ENCODE measurements at regions not wholly inside any gene's neighbourhood (a gene's known extent, or its start where the extent isn't known, plus 50 kb on each side); places are given as distances from the start of the nearest gene placed in this dataset.
A peak's percentile ranks its signal among the peaks of the same experiment; 100 is the strongest.
"Not testable (repeated sequence)": the region's sequence is repeated elsewhere in the genome, so short reads cannot be mapped to it uniquely, and the experiment has no call there.

GRCh38 chr10:46104071-46104585, 58.1 kb upstream of the MSMB start:
- Mint-ChIP-seq H3K4me1 (peaks cover 19% of the 10 kb centered on the region), H3K36me3 (ENCODE audit: low read depth) (no peaks in the 10 kb centered on the region), H3K27me3 (ENCODE audit: insufficient read depth) (peaks cover 22% of the 10 kb centered on the region), H3K27ac (no peak overlapping the region), H3K9me3 (no peaks in the 10 kb centered on the region), H3K4me3 (no peak overlapping the region)
- Histone ChIP-seq H3K9me3 (ENCODE audit: control insufficient read depth, low read length) (no peaks in the 10 kb centered on the region), H3K27ac (ENCODE audit: low read depth, low read length) (no peak overlapping the region), H3K36me3 (ENCODE audit: control insufficient read depth, insufficient read depth, low read length) (no peaks in the 10 kb centered on the region), H3K4me3 (ENCODE audit: low read length) (no peak overlapping the region), H3K27me3 (ENCODE audit: control insufficient read depth, insufficient read depth, low read length, poor library complexity, severe bottlenecking) (peaks cover 11% of the 10 kb centered on the region), H3K4me1 (ENCODE audit: control insufficient read depth, insufficient read depth, low read length) (peaks cover 5% of the 10 kb centered on the region), H3K9ac (ENCODE audit: extremely low read depth, low read length, poor library complexity, severe bottlenecking) (no peak overlapping the region)
- WGBS, 2 experiments (ENCODE audit: insufficient coverage in 1 of 2, insufficient read length in 1 of 2), result 92% methylated on average over 3 of the region's 4 CpGs; no CpG with 5 or more reads in 1 of the 2 experiments
- DNase-seq, result no peak
- TF ChIP-seq, protein P1, sequence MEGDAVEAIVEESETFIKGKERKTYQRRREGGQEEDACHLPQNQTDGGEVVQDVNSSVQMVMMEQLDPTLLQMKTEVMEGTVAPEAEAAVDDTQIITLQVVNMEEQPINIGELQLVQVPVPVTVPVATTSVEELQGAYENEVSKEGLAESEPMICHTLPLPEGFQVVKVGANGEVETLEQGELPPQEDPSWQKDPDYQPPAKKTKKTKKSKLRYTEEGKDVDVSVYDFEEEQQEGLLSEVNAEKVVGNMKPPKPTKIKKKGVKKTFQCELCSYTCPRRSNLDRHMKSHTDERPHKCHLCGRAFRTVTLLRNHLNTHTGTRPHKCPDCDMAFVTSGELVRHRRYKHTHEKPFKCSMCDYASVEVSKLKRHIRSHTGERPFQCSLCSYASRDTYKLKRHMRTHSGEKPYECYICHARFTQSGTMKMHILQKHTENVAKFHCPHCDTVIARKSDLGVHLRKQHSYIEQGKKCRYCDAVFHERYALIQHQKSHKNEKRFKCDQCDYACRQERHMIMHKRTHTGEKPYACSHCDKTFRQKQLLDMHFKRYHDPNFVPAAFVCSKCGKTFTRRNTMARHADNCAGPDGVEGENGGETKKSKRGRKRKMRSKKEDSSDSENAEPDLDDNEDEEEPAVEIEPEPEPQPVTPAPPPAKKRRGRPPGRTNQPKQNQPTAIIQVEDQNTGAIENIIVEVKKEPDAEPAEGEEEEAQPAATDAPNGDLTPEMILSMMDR (conservative IDR thresholded peaks at IDR 0.05), result no peak

- peak overlapping the region; percentile 91 for H3K4me3 ChIP-seq (ENCODE audit: low read length)
- not testable (repeated sequence) for H3K9me3 Mint-ChIP-seq
- 90 to 91% methylated on average over 5 of the region's 9 CpGs for WGBS, 2 experiments (ENCODE audit: insufficient coverage in 1 of 2, insufficient read length in 1 of 2)
These were observed 59.3 kb upstream of the MSMB start for GRCh38 chr10:46105416-46105815.

GRCh38 chr10:46105856-46106409, 59.9 kb upstream of the MSMB start:
- H3K9me3 ChIP-seq (ENCODE audit: control insufficient read depth, low read length); H3K36me3 ChIP-seq (ENCODE audit: control insufficient read depth, insufficient read depth, low read length); H3K4me1 ChIP-seq (ENCODE audit: control insufficient read depth, insufficient read depth, low read length); H3K9me3 Mint-ChIP-seq; H3K36me3 Mint-ChIP-seq (ENCODE audit: low read depth); DNase-seq; H3K9ac ChIP-seq (ENCODE audit: extremely low read depth, low read length, poor library complexity, severe bottlenecking); H3K27ac ChIP-seq (ENCODE audit: low read depth, low read length): not testable (repeated sequence)
- peak overlapping the region; percentile 91 for H3K4me3 ChIP-seq (ENCODE audit: low read length)
- H3K27me3 Mint-ChIP-seq (ENCODE audit: insufficient read depth), result peaks cover 22% of the 10 kb centered on the region
- peak overlapping the region; percentile 52 for H3K27ac Mint-ChIP-seq
- H3K4me3 Mint-ChIP-seq, result peak overlapping the region; percentile 64
- H3K4me1 Mint-ChIP-seq, result peaks cover 19% of the 10 kb centered on the region
- H3K27me3 ChIP-seq (ENCODE audit: control insufficient read depth, insufficient read depth, low read length, poor library complexity, severe bottlenecking), result peaks cover 11% of the 10 kb centered on the region
- WGBS, 2 experiments (ENCODE audit: insufficient coverage in 1 of 2, insufficient read length in 1 of 2), result 0 to 4% methylated on average over 10 to 29 of the region's 32 CpGs

More at GRCh38 chr10:46105416-46105815, 59.3 kb upstream of the MSMB start:
- H3K27me3 ChIP-seq (ENCODE audit: control insufficient read depth, insufficient read depth, low read length, poor library complexity, severe bottlenecking), result peaks cover 11% of the 10 kb centered on the region
- not testable (repeated sequence) for H3K27ac Mint-ChIP-seq; H3K9me3 ChIP-seq (ENCODE audit: control insufficient read depth, low read length); H3K9ac ChIP-seq (ENCODE audit: extremely low read depth, low read length, poor library complexity, severe bottlenecking); H3K36me3 Mint-ChIP-seq (ENCODE audit: low read depth); H3K36me3 ChIP-seq (ENCODE audit: control insufficient read depth, insufficient read depth, low read length); H3K27ac ChIP-seq (ENCODE audit: low read depth, low read length); H3K4me1 ChIP-seq (ENCODE audit: control insufficient read depth, insufficient read depth, low read length)
- peaks cover 22% of the 10 kb centered on the region for H3K27me3 Mint-ChIP-seq (ENCODE audit: insufficient read depth)
- peaks cover 19% of the 10 kb centered on the region for H3K4me1 Mint-ChIP-seq
- peak overlapping the region; percentile 64 for H3K4me3 Mint-ChIP-seq
- DNase-seq, result peak; percentile 28

- no peak overlapping the region for H3K27ac ChIP-seq (ENCODE audit: low read depth, low read length)
- peak overlapping the region; percentile 17 for H3K27ac Mint-ChIP-seq
- TF ChIP-seq, protein P1 (conservative IDR thresholded peaks at IDR 0.05), result peak; percentile 28
- H3K4me3 Mint-ChIP-seq, result peak overlapping the region; percentile 64
- H3K27me3 Mint-ChIP-seq (ENCODE audit: insufficient read depth), result peaks cover 22% of the 10 kb centered on the region
- H3K4me3 ChIP-seq (ENCODE audit: low read length), result peak overlapping the region; percentile 91
- DNase-seq, result peak; percentile 92
- H3K4me1 Mint-ChIP-seq, result peaks cover 19% of the 10 kb centered on the region
- H3K9ac ChIP-seq (ENCODE audit: extremely low read depth, low read length, poor library complexity, severe bottlenecking), result peak overlapping the region; percentile 34
- H3K4me1 ChIP-seq (ENCODE audit: control insufficient read depth, insufficient read depth, low read length), result peaks cover 5% of the 10 kb centered on the region
- H3K36me3 ChIP-seq (ENCODE audit: control insufficient read depth, insufficient read depth, low read length), result no peaks in the 10 kb centered on the region
- peaks cover 11% of the 10 kb centered on the region for H3K27me3 ChIP-seq (ENCODE audit: control insufficient read depth, insufficient read depth, low read length, poor library complexity, severe bottlenecking)
- WGBS, 2 experiments (ENCODE audit: insufficient coverage in 1 of 2, insufficient read length in 1 of 2), result 4 to 7% methylated on average over 28 to 55 of the region's 55 CpGs
- no peaks in the 10 kb centered on the region for H3K36me3 Mint-ChIP-seq (ENCODE audit: low read depth)
- no peaks in the 10 kb centered on the region for H3K9me3 ChIP-seq (ENCODE audit: control insufficient read depth, low read length)
- H3K9me3 Mint-ChIP-seq, result no peaks in the 10 kb centered on the region
These were observed 60.6 kb upstream of the MSMB start for GRCh38 chr10:46106410-46107255.

DNA sequence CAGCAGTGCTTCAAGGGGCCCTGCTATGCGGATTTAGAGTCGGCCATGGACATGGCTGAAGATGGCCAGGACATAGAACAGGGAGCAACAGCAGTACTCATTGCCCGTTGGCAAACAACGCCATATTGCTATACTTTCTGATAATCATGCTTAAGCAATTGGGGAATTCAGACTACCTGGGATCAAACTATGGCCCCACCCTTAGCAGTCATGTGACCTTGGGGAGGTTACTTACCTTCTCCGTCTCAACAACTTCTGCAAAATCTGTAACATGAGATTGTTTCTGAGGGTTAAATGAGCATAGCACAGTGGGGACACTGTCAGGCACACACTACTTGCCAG, 62.1 kb upstream of the MSMB start:
- not testable (repeated sequence) for DNase-seq; H3K27ac Mint-ChIP-seq; H3K9me3 Mint-ChIP-seq; H3K9me3 ChIP-seq (ENCODE audit: control insufficient read depth, low read length); H3K36me3 ChIP-seq (ENCODE audit: control insufficient read depth, insufficient read depth, low read length); H3K4me3 Mint-ChIP-seq; H3K4me1 ChIP-seq (ENCODE audit: control insufficient read depth, insufficient read depth, low read length); H3K36me3 Mint-ChIP-seq (ENCODE audit: low read depth); H3K4me3 ChIP-seq (ENCODE audit: low read length); H3K27ac ChIP-seq (ENCODE audit: low read depth, low read length); H3K9ac ChIP-seq (ENCODE audit: extremely low read depth, low read length, poor library complexity, severe bottlenecking)
- 90 to 100% methylated on average over 4 of the region's 5 CpGs for WGBS, 2 experiments (ENCODE audit: insufficient coverage in 1 of 2, insufficient read length in 1 of 2)
- peaks cover 19% of the 10 kb centered on the region for H3K4me1 Mint-ChIP-seq
- peaks cover 22% of the 10 kb centered on the region for H3K27me3 Mint-ChIP-seq (ENCODE audit: insufficient read depth)
- peaks cover 11% of the 10 kb centered on the region for H3K27me3 ChIP-seq (ENCODE audit: control insufficient read depth, insufficient read depth, low read length, poor library complexity, severe bottlenecking)

All from endodermal cell (in vitro differentiated cells).